ENCODE measurements at regions not wholly inside any gene's neighbourhood (a gene's known extent, or its start where the extent isn't known, plus 50 kb on each side); places are given as distances from the start of the nearest gene placed in this dataset.

- TF ChIP-seq POLR2A (IDR thresholded peaks at IDR 0.05) (no peak), EP300 (IDR thresholded peaks at IDR 0.05) (no peak)
Measured at GRCh38 chr2:72004201-72004915, 143.3 kb downstream of the CYP26B1 start.

Measured in tibial nerve (tissue), 3 donors.